K562 (cell line): ENCODE measurements at regions not wholly inside any gene's neighbourhood (a gene's known extent, or its start where the extent isn't known, plus 50 kb on each side); places are given as distances from the start of the nearest gene placed in this dataset.

Source experiments
- CBFB ChIP-seq: sonication (generic); formaldehyde crosslinking; IDR thresholded peaks from 2 replicates; pipeline ENCODE4 v1.4.0; 2020; ENCODE audit warnings: mild to moderate bottlenecking, missing genetic modification reagents
- CEBPG ChIP-seq, 3 experiments: fragments of 200-800 bp in 1 of 3; sonication (Bioruptor generic) in 1 of 3; sonication (generic) in 1 of 3; formaldehyde crosslinking in 1 of 3; IDR thresholded peaks in 2 of 3; conservative IDR thresholded peaks in 1 of 3; 2 replicates each; pipeline versions ENCODE4 v1.6.1 to v1.8.0; 2016 to 2022; ENCODE audit warnings: missing compliant biosample characterization in 2 of 3, missing genetic modification characterization in 2 of 3, mild to moderate bottlenecking in 1 of 3, missing genetic modification reagents in 1 of 3
- NFYB ChIP-seq: IDR thresholded peaks from 2 replicates; pipeline ENCODE4 v1.6.1; 2011; ENCODE audit warnings: mild to moderate bottlenecking, moderate library complexity; ENCODE audit not compliant: insufficient read length; ENCODE audit errors: extremely low read depth
- PHB ChIP-seq: fragments of 250-450 bp; sonication (Bioruptor Pico); IDR thresholded peaks from 2 replicates; pipeline ENCODE4 v1.5.0; 2021
- RHOXF2B ChIP-seq: fragments of 250-450 bp; sonication (Bioruptor Pico); conservative IDR thresholded peaks from 2 replicates; pipeline ENCODE4 v1.5.1; 2021
- TAF1 ChIP-seq: IDR thresholded peaks from 2 replicates; pipeline ENCODE4 v1.6.1; 2011; ENCODE audit warnings: mild to moderate bottlenecking, low read length, moderate library complexity; ENCODE audit not compliant: insufficient read depth, control insufficient read depth, severe bottlenecking; ENCODE audit errors: extremely low read depth
- ZNF589 ChIP-seq: fragments of 200-800 bp; sonication (Bioruptor generic); IDR thresholded peaks from 2 replicates; pipeline ENCODE4 v1.6.1; 2016; ENCODE audit warnings: low read depth, missing genetic modification characterization, missing compliant biosample characterization
- TF ChIP-seq, protein P1 (sequence below), 2 experiments: IDR thresholded peaks; 2 replicates each; pipeline ENCODE4 v1.6.1; 2011; ENCODE audit warnings: borderline replicate concordance in 1 of 2, control low read depth in 1 of 2, low read depth in 1 of 2, low read length in 1 of 2, mild to moderate bottlenecking in 1 of 2, mixed read lengths in 1 of 2, moderate library complexity in 1 of 2; ENCODE audit not compliant: insufficient read depth in 1 of 2, insufficient read length in 1 of 2, poor library complexity in 1 of 2, severe bottlenecking in 1 of 2; ENCODE audit errors: extremely low read depth in 1 of 2
- TF ChIP-seq, protein P2 (sequence below): sonication (generic); formaldehyde crosslinking; IDR thresholded peaks from 2 replicates; pipeline ENCODE4 v1.8.1; 2022; ENCODE audit warnings: missing genetic modification reagents
- TF ChIP-seq, protein P3 (sequence below), 2 experiments: fragments of 450-650 bp in 1 of 2; sonication (generic) in 1 of 2; formaldehyde crosslinking in 1 of 2; IDR thresholded peaks in 1 of 2; conservative IDR thresholded peaks in 1 of 2; 2 replicates each; pipeline versions ENCODE4 v1.6.1 to v1.8.1; 2016 to 2023; ENCODE audit warnings: mild to moderate bottlenecking in 2 of 2, moderate library complexity in 2 of 2, inconsistent platforms in 1 of 2, missing genetic modification reagents in 1 of 2
- TF ChIP-seq, protein P4 (sequence below), 3 experiments: IDR thresholded peaks in 2 of 3; conservative IDR thresholded peaks in 1 of 3; 2 replicates each; pipeline ENCODE4 v1.5.1; 2011 to 2012; ENCODE audit warnings: low read length in 3 of 3, mild to moderate bottlenecking in 3 of 3, control low read depth in 2 of 3, improper control_type of control experiment in 1 of 3, inconsistent platforms in 1 of 3, low read depth in 1 of 3, mixed read lengths in 1 of 3, moderate library complexity in 1 of 3; ENCODE audit not compliant: insufficient read depth in 2 of 3
- TF ChIP-seq, protein P5 (sequence below): fragments of 450-650 bp; conservative IDR thresholded peaks from 2 replicates; pipeline ENCODE4 v1.6.1; 2016; ENCODE audit warnings: missing genetic modification characterization, low read depth, mild to moderate bottlenecking, control low read depth, missing compliant biosample characterization

DNA sequence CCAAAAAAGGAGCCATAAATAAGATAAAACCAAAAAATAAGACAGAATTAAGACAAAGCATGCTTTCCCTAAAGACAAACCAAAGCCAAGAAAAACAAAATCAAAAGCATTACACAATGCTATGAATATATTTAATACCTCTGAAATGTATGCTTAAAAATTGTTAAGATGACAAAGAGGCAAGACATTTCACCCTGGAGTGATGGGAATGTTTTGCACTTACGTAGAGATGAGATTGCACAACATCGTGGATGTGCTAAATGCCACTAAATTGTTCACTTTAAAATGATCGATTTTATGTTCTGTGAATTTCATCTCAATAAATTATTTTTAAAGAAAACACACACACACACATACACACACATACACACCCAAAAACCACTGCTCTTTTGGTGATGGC, 386.6 kb upstream of the KLHL29 start:
- TF ChIP-seq, protein P1, sequence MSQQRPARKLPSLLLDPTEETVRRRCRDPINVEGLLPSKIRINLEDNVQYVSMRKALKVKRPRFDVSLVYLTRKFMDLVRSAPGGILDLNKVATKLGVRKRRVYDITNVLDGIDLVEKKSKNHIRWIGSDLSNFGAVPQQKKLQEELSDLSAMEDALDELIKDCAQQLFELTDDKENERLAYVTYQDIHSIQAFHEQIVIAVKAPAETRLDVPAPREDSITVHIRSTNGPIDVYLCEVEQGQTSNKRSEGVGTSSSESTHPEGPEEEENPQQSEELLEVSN (IDR thresholded peaks at IDR 0.05; ENCODE audit: borderline replicate concordance in 1 of 2, extremely low read depth in 1 of 2, insufficient read depth in 1 of 2, insufficient read length in 1 of 2, low read depth in 1 of 2, low read length in 1 of 2, poor library complexity in 1 of 2, severe bottlenecking in 1 of 2) = no peak
- no peak for TF ChIP-seq TAF1
- TF ChIP-seq, protein P2, sequence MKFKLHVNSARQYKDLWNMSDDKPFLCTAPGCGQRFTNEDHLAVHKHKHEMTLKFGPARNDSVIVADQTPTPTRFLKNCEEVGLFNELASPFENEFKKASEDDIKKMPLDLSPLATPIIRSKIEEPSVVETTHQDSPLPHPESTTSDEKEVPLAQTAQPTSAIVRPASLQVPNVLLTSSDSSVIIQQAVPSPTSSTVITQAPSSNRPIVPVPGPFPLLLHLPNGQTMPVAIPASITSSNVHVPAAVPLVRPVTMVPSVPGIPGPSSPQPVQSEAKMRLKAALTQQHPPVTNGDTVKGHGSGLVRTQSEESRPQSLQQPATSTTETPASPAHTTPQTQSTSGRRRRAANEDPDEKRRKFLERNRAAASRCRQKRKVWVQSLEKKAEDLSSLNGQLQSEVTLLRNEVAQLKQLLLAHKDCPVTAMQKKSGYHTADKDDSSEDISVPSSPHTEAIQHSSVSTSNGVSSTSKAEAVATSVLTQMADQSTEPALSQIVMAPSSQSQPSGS = no peak
- no peak for TF ChIP-seq NFYB
- TF ChIP-seq, protein P3, sequence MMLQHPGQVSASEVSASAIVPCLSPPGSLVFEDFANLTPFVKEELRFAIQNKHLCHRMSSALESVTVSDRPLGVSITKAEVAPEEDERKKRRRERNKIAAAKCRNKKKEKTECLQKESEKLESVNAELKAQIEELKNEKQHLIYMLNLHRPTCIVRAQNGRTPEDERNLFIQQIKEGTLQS (IDR thresholded peaks at IDR 0.05) = no peak
- TF ChIP-seq, protein P3 (CRISPR knock-in tag; conservative IDR thresholded peaks at IDR 0.05) = no peak
- no peak for TF ChIP-seq PHB (CRISPR knock-in tag)
- TF ChIP-seq, protein P4, sequence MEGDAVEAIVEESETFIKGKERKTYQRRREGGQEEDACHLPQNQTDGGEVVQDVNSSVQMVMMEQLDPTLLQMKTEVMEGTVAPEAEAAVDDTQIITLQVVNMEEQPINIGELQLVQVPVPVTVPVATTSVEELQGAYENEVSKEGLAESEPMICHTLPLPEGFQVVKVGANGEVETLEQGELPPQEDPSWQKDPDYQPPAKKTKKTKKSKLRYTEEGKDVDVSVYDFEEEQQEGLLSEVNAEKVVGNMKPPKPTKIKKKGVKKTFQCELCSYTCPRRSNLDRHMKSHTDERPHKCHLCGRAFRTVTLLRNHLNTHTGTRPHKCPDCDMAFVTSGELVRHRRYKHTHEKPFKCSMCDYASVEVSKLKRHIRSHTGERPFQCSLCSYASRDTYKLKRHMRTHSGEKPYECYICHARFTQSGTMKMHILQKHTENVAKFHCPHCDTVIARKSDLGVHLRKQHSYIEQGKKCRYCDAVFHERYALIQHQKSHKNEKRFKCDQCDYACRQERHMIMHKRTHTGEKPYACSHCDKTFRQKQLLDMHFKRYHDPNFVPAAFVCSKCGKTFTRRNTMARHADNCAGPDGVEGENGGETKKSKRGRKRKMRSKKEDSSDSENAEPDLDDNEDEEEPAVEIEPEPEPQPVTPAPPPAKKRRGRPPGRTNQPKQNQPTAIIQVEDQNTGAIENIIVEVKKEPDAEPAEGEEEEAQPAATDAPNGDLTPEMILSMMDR (IDR thresholded peaks at IDR 0.05 in 2 of 3, conservative IDR thresholded peaks at IDR 0.05 in 1 of 3; ENCODE audit: insufficient read depth in 2 of 3, low read depth in 1 of 3, low read length in 3 of 3) = no peak
- no peak for TF ChIP-seq RHOXF2B (CRISPR knock-in tag)
- TF ChIP-seq ZNF589 (CRISPR knock-in tag) = no peak
- TF ChIP-seq CBFB (CRISPR knock-in tag) = no peak
- TF ChIP-seq, protein P5, sequence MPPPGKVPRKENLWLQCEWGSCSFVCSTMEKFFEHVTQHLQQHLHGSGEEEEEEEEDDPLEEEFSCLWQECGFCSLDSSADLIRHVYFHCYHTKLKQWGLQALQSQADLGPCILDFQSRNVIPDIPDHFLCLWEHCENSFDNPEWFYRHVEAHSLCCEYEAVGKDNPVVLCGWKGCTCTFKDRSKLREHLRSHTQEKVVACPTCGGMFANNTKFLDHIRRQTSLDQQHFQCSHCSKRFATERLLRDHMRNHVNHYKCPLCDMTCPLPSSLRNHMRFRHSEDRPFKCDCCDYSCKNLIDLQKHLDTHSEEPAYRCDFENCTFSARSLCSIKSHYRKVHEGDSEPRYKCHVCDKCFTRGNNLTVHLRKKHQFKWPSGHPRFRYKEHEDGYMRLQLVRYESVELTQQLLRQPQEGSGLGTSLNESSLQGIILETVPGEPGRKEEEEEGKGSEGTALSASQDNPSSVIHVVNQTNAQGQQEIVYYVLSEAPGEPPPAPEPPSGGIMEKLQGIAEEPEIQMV (tag) = no peak
- TF ChIP-seq CEBPG (CRISPR knock-in tag; IDR thresholded peaks at IDR 0.05) = no peak
- peak in 1 of 2 experiments; percentile 32; a peak in 1 of 4 replicates for TF ChIP-seq CEBPG (tag; conservative IDR thresholded peaks at IDR 0.05 in 1 of 2, IDR thresholded peaks at IDR 0.05 in 1 of 2)
